Right atrium auricular region (tissue), 2 donors: ENCODE measurements at regions not wholly inside any gene's neighbourhood (a gene's known extent, or its start where the extent isn't known, plus 50 kb on each side); places are given as distances from the start of the nearest gene placed in this dataset.

Experiments
- DNase-seq: peaks from one replicate; pipeline ENCODE4 v3.0.0-alpha.2; 2019; ENCODE audit warnings: low spot score
- H3K27ac ChIP-seq, 2 donors: fragments of 200-600 bp; sonication (generic); 1 replicate in 1 of 2; 2 replicates in 1 of 2; pipeline ENCODE4 v1.5.1; 2016 to 2019
- H3K27me3 ChIP-seq, 2 donors: fragments of 200-600 bp; sonication (generic); one replicate each; pipeline versions ENCODE4 v1.5.1 to v1.6.0; 2017 to 2019
- H3K36me3 ChIP-seq: fragments of 200-600 bp; sonication (generic); one replicate; pipeline ENCODE4 v1.5.1; 2016
- H3K4me1 ChIP-seq, 2 donors: fragments of 200-600 bp; sonication (generic); one replicate each; pipeline versions ENCODE4 v1.5.1 to v1.6.0; 2017 to 2019
- H3K4me3 ChIP-seq, 2 donors: fragments of 200-600 bp; sonication (generic); 1 replicate in 1 of 2; 2 replicates in 1 of 2; pipeline ENCODE4 v1.5.1; 2017 to 2019; ENCODE audit warnings: mild to moderate bottlenecking in 1 of 2, moderate library complexity in 1 of 2
- H3K9me3 ChIP-seq, 2 donors: fragments of 200-600 bp; sonication (generic); one replicate each; pipeline ENCODE4 v1.5.1; 2019
- CTCF ChIP-seq, 2 donors: fragments of 200-600 bp; sonication (generic); IDR thresholded peaks; one replicate each; pipeline ENCODE4 v1.5.1; 2019; ENCODE audit warnings: antibody characterized with exemption in 2 of 2

GRCh38 chr11:116334596-116334995, 438.2 kb downstream of the BUD13 start:
- TF ChIP-seq CTCF (IDR thresholded peaks at IDR 0.05): no peak
- Histone ChIP-seq H3K36me3 (no peaks in the 10 kb centered on the region), H3K4me1 (no peaks in the 10 kb centered on the region), H3K27me3 (no peaks in the 10 kb centered on the region), H3K9me3 (peaks cover 0 to 11% of the 10 kb centered on the region in 2 donors), H3K4me3 (no peak overlapping the region), H3K27ac (no peak overlapping the region)
- peak; percentile 23 for DNase-seq

- Histone ChIP-seq H3K9me3 (peaks cover 0 to 11% of the 10 kb centered on the region in 2 donors), H3K4me1 (no peaks in the 10 kb centered on the region), H3K27me3 (no peaks in the 10 kb centered on the region), H3K4me3 (no peak overlapping the region), H3K36me3 (no peaks in the 10 kb centered on the region), H3K27ac (no peak overlapping the region)
- DNase-seq: no peak
- no peak for TF ChIP-seq CTCF (IDR thresholded peaks at IDR 0.05)
Observed at GRCh38 chr11:116333001-116333535, 439.7 kb downstream of the BUD13 start.

- no peak for TF ChIP-seq CTCF (IDR thresholded peaks at IDR 0.05)
- Histone ChIP-seq H3K27ac (no peak overlapping the region), H3K4me1 (no peaks in the 10 kb centered on the region), H3K9me3 (peaks cover 0 to 6% of the 10 kb centered on the region in 2 donors), H3K27me3 (no peaks in the 10 kb centered on the region), H3K36me3 (no peaks in the 10 kb centered on the region), H3K4me3 (no peak overlapping the region)
- DNase-seq: no peak
Observed at GRCh38 chr11:116332391-116332790, 440.4 kb downstream of the BUD13 start.

- H3K4me3 ChIP-seq: no peak overlapping the region
- H3K27ac ChIP-seq: no peak overlapping the region
- H3K36me3 ChIP-seq: no peaks in the 10 kb centered on the region
- no peaks in the 10 kb centered on the region for H3K4me1 ChIP-seq
- no peaks in the 10 kb centered on the region for H3K9me3 ChIP-seq
- peak; percentile 34 for DNase-seq
- no peak for TF ChIP-seq CTCF (IDR thresholded peaks at IDR 0.05)
- no peaks in the 10 kb centered on the region for H3K27me3 ChIP-seq
Observed at GRCh38 chr11:116331381-116331780, 441.4 kb downstream of the BUD13 start.

GRCh38 chr11:116330439-116331185, 442.2 kb downstream of the BUD13 start:
- no peak overlapping the region for H3K4me3 ChIP-seq
- peak; percentile 40 for DNase-seq
- H3K36me3 ChIP-seq: no peaks in the 10 kb centered on the region
- no peaks in the 10 kb centered on the region for H3K4me1 ChIP-seq
- no peaks in the 10 kb centered on the region for H3K27me3 ChIP-seq
- no peaks in the 10 kb centered on the region for H3K9me3 ChIP-seq
- no peak for TF ChIP-seq CTCF (IDR thresholded peaks at IDR 0.05)
- H3K27ac ChIP-seq: no peak overlapping the region
